BLaER1 (cell line): ENCODE measurements at regions not wholly inside any gene's neighbourhood (a gene's known extent, or its start where the extent isn't known, plus 50 kb on each side); places are given as distances from the start of the nearest gene placed in this dataset.

Source experiments
- H3K27ac ChIP-seq: shearing (Covaris generic); formaldehyde crosslinking; 2 replicates; pipeline ENCODE4 v1.8.1; 2022
- H3K27me3 ChIP-seq: shearing (Covaris generic); formaldehyde crosslinking; 2 replicates; pipeline ENCODE4 v1.8.1; 2022
- H3K36me3 ChIP-seq: shearing (Covaris generic); formaldehyde crosslinking; 2 replicates; pipeline ENCODE4 v1.8.1; 2022
- H3K4me1 ChIP-seq: shearing (Covaris generic); formaldehyde crosslinking; 2 replicates; pipeline ENCODE4 v1.8.1; 2022
- H3K4me2 ChIP-seq: shearing (Covaris generic); formaldehyde crosslinking; 2 replicates; pipeline ENCODE4 v1.8.1; 2022
- H3K4me3 ChIP-seq: shearing (Covaris generic); formaldehyde crosslinking; 2 replicates; pipeline ENCODE4 v1.8.1; 2022
- H3K9ac ChIP-seq: shearing (Covaris generic); formaldehyde crosslinking; 2 replicates; pipeline ENCODE4 v1.8.1; 2022
- H3K9me3 ChIP-seq: shearing (Covaris generic); formaldehyde crosslinking; 2 replicates; pipeline ENCODE4 v1.8.1; 2022
- H4K20me1 ChIP-seq: shearing (Covaris generic); formaldehyde crosslinking; 2 replicates; pipeline ENCODE4 v1.8.1; 2022
- Cebpa-rat ChIP-seq: shearing (Covaris generic); IDR thresholded peaks from 2 replicates; pipeline ENCODE4 v1.8.1; 2022

DNA sequence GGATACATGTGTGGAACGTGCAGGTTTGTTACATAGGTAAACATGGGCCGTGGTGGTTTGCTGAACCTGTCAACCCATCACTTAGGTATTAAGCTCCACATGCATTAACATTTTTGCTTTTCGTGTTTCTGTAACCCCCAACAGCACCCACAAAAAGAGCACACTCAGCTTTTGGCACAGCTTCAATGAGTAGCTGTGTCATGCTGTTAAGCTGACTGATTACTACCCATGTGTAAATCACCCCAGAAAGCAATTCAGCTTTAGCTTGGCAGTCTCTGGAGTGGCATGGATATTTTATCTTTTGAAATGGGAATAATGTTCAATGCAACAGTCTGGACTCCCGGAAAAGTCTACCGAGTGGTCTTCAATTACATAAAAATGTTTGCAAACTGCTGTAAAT, 734.3 kb downstream of the STIM2 start:
- H3K4me1 ChIP-seq = no peaks in the 10 kb centered on the region
- H3K9me3 ChIP-seq = no peaks in the 10 kb centered on the region
- H3K4me3 ChIP-seq = no peak overlapping the region
- H3K27me3 ChIP-seq = no peaks in the 10 kb centered on the region
- no peak overlapping the region for H3K9ac ChIP-seq
- H3K27ac ChIP-seq = no peak overlapping the region
- H3K36me3 ChIP-seq = no peaks in the 10 kb centered on the region
- no peak for TF ChIP-seq Cebpa-rat
- no peaks in the 10 kb centered on the region for H4K20me1 ChIP-seq
- H3K4me2 ChIP-seq = no peak overlapping the region

DNA sequence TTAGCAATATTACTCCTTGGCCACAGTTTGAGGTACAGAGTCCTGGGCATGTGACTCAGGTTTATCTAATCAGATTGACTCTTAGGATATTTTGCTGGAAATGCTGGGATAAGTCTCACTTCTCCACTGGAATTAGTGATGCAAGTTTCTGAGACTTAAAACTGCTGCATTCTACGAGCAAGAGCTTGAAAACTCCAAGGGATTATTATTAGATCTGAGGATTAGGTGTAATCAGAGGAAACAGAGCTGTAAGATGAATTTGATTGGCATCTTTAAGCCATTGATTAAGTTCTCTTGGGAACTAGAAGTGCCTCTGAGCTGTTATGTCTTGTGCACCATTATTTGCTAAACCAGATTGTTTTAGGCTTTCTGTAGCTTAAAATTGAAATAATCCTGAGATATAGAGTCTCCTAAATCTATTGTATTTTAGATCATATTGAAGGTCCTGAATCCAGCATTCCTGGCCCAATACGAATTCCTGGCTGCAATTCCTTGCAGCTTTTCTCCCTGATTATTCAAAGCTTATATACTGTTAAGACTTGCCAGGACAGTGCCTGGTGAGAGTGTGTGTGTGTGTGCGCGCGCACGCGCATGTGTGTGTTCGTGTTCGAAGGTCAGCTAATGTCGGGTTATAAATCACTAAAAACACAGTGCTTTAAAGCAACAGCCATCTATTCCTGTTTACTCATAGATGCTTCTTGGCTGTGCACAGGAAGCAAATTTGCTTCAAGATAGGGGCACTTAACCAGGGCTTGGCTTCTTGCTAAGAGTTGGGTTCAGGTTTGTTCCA, 735.1 kb downstream of the STIM2 start:
- Histone ChIP-seq H3K4me1 (no peaks in the 10 kb centered on the region), H3K4me3 (no peak overlapping the region), H4K20me1 (no peaks in the 10 kb centered on the region), H3K36me3 (no peaks in the 10 kb centered on the region), H3K4me2 (no peak overlapping the region), H3K9me3 (no peaks in the 10 kb centered on the region), H3K27ac (no peak overlapping the region), H3K9ac (no peak overlapping the region), H3K27me3 (no peaks in the 10 kb centered on the region)
- TF ChIP-seq Cebpa-rat = no peak

DNA sequence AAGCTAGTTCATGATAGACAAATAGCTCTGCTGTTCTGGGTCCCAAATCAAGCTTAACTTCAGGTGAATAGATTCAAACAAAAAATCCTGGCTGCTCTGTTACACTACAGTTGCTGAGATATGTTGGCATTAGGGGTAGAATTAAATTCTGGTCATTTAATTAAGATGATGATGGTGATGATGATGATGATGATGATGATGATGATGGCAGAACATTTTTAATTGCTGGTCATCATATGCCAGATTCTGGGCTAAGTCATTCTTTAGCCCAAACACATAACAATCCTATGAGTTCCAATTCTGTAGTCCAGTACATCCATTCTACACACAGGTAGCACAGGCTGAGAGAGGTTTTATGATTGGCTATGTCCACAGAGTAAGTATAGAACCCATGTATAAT, 741.5 kb downstream of the STIM2 start:
- Histone ChIP-seq H3K4me3 (no peak overlapping the region), H3K27me3 (no peaks in the 10 kb centered on the region), H3K9ac (no peak overlapping the region), H4K20me1 (no peaks in the 10 kb centered on the region), H3K36me3 (no peaks in the 10 kb centered on the region), H3K4me2 (no peak overlapping the region), H3K4me1 (no peaks in the 10 kb centered on the region), H3K27ac (no peak overlapping the region), H3K9me3 (no peaks in the 10 kb centered on the region)
- no peak for TF ChIP-seq Cebpa-rat

DNA sequence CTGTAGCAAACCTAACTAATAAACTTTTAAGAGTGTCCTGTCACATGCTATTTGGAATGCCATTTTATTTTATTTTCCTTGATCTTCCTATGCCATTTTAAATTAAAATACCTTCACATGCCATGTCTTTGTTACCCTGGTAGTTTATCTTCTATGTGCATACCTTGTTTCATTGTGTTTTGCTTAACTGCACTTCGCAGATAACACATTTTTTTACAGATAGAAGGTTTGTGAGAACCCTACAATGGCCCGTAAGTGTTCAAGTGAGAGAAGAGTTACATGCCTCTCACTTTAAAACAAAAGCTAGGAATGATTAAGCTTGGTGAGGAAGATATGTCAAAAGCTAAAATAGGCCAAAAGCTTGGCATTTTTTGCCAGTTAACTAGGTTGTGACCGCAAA, 744.1 kb downstream of the STIM2 start:
- H3K9me3 ChIP-seq = no peaks in the 10 kb centered on the region
- H3K9ac ChIP-seq = no peak overlapping the region
- no peaks in the 10 kb centered on the region for H3K27me3 ChIP-seq
- no peak overlapping the region for H3K4me3 ChIP-seq
- no peaks in the 10 kb centered on the region for H3K4me1 ChIP-seq
- H3K4me2 ChIP-seq = no peak overlapping the region
- no peaks in the 10 kb centered on the region for H4K20me1 ChIP-seq
- no peaks in the 10 kb centered on the region for H3K36me3 ChIP-seq
- no peak overlapping the region for H3K27ac ChIP-seq
- TF ChIP-seq Cebpa-rat = no peak

DNA sequence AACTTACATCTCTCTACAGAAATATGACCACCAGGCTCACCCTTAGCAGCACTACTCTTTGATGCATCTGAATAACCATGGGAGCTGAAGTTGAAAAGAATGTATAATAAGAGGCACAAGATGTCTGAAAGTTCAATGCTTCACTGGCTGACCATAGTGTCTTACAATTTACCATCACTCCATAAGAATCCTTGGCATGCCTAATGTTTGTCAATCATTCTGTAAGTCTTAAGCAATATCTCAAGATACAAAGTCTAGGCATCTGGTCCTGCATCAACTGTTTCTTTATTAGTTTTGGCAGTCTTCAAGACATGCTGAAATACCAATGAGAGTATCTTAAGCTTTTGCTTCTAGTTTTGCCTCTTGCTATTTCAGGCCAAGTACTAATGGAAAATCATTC, 755.5 kb downstream of the STIM2 start:
- no peak overlapping the region for H3K4me2 ChIP-seq
- H3K27ac ChIP-seq = no peak overlapping the region
- H3K4me1 ChIP-seq = no peaks in the 10 kb centered on the region
- H3K27me3 ChIP-seq = no peaks in the 10 kb centered on the region
- H3K9ac ChIP-seq = no peak overlapping the region
- no peaks in the 10 kb centered on the region for H3K36me3 ChIP-seq
- H3K4me3 ChIP-seq = no peak overlapping the region
- H3K9me3 ChIP-seq = no peaks in the 10 kb centered on the region
- H4K20me1 ChIP-seq = no peaks in the 10 kb centered on the region
- no peak for TF ChIP-seq Cebpa-rat

DNA sequence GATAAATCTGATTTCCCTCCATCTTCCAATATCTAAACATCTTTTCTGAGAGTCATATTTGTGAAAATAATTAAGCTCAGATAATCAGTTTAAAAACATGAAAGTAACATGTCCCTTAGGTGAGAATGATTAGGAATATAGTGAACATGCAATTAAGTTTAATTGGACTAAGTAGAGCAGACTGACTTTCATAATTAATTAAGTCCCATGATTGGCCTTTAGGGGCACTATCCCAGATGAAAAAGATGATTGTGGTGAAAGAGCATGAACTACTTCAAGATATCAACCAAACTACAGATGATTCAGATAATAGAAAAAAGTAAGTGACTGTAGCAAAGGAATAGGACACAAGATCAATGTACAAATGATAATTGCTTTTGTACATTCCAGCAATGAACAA, 758.8 kb downstream of the STIM2 start:
- Histone ChIP-seq H3K27ac (no peak overlapping the region), H4K20me1 (no peaks in the 10 kb centered on the region), H3K27me3 (no peaks in the 10 kb centered on the region), H3K36me3 (no peaks in the 10 kb centered on the region), H3K4me2 (no peak overlapping the region), H3K4me1 (no peaks in the 10 kb centered on the region), H3K9ac (no peak overlapping the region), H3K4me3 (no peak overlapping the region), H3K9me3 (no peaks in the 10 kb centered on the region)
- no peak for TF ChIP-seq Cebpa-rat

DNA sequence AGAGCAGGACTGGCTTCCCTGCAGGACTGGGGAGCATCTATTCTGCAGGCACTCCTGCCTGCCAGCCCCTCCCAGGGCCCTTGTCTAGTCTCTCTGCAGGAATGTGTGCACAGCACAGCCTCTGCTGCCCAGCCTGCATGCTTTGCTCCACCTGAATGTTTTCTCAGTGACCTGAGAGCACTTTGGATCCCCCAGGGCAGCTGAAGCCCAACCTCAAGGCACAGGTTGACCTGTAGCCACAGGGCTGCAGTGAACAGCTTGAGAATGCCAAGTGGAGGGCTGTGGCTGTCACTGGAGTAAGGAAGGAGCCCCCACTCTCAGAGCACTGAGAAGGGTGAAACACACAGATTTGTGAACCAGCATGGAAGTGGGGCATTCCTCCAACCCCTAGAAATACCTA, 760.2 kb downstream of the STIM2 start:
- Histone ChIP-seq H3K4me3 (no peak overlapping the region), H3K4me2 (no peak overlapping the region), H3K4me1 (no peaks in the 10 kb centered on the region), H3K9me3 (no peaks in the 10 kb centered on the region), H3K27ac (no peak overlapping the region), H3K36me3 (no peaks in the 10 kb centered on the region), H4K20me1 (no peaks in the 10 kb centered on the region), H3K27me3 (no peaks in the 10 kb centered on the region), H3K9ac (no peak overlapping the region)
- no peak for TF ChIP-seq Cebpa-rat

DNA sequence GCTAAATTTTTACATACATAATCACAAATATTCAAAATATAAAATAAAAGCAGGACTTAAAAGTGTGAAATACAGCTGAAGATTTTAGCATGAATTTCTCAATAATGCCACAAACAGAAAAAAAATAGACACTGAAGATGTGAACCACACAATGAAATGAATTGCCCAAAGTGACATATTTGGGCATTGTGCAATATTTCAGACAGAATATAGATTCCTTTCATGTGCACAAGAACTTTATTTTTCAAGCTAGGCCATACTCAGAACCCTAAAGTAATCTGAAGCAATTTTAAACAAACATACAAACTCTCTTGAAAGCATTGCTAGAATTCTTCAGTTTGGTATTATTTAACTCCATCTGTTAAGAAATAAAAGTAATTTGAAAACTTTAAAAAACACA, 764.1 kb downstream of the STIM2 start:
- H3K27me3 ChIP-seq = no peaks in the 10 kb centered on the region
- no peak overlapping the region for H3K9ac ChIP-seq
- H3K4me1 ChIP-seq = no peaks in the 10 kb centered on the region
- no peak for TF ChIP-seq Cebpa-rat
- no peak overlapping the region for H3K4me2 ChIP-seq
- H3K36me3 ChIP-seq = no peaks in the 10 kb centered on the region
- no peaks in the 10 kb centered on the region for H3K9me3 ChIP-seq
- H3K4me3 ChIP-seq = no peak overlapping the region
- no peak overlapping the region for H3K27ac ChIP-seq
- H4K20me1 ChIP-seq = no peaks in the 10 kb centered on the region

DNA sequence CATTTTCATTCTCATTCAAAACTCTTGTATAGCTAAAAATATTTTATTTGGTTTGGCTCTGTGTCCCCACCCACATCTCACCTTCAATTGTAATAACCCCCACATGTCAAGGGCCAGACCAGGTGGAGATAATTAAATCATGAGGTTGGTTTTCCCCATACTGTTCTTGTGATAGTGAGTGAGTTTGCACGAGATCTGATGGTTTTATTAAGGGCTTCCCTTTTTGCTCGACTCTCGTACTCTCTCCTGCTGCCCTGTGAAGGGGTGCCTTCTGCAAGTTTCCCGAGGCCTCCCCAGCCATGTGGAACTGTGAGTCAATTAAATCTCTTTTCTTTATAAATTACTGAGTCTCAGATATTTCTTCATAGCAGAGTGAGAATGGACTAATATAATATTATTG, 768.0 kb downstream of the STIM2 start:
- Histone ChIP-seq H3K4me2 (no peak overlapping the region), H3K9me3 (no peaks in the 10 kb centered on the region), H4K20me1 (no peaks in the 10 kb centered on the region), H3K27me3 (no peaks in the 10 kb centered on the region), H3K27ac (no peak overlapping the region), H3K4me3 (no peak overlapping the region), H3K4me1 (no peaks in the 10 kb centered on the region), H3K36me3 (no peaks in the 10 kb centered on the region), H3K9ac (no peak overlapping the region)
- no peak for TF ChIP-seq Cebpa-rat

DNA sequence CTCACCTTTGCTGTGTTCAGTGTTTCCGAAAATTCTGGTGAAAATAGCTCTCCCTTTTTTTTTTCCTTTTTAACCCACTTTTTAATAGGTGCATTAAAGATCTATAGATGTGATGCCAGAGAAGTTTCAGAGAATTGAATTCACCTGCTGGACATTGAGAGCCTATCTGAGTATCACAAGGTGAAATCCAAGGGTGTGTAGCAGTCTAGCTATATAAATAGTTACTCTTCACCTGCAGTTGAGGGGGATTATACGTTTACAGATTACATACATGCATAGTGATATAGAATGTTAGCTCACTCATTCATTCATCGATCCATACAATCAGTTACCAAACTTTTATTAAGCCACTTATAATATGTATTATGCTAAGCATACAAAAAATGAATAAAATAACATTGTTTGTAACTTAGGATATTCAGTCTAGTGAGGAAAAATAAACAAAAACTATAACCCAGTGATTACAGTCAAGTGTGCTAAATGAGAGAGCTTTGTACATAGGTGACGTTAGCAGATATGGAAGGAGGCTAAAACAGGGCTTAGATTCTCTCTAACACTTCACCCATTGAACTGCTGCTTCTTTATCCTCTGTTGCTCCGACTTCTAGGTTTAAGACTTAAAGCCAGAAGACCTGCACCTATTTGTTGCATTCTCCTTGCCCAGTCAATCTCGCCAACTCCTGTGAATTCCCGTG, 769.0 kb downstream of the STIM2 start:
- H3K4me2 ChIP-seq = no peak overlapping the region
- no peak for TF ChIP-seq Cebpa-rat
- H3K9ac ChIP-seq = no peak overlapping the region
- H4K20me1 ChIP-seq = no peaks in the 10 kb centered on the region
- H3K9me3 ChIP-seq = no peaks in the 10 kb centered on the region
- H3K36me3 ChIP-seq = no peaks in the 10 kb centered on the region
- no peak overlapping the region for H3K27ac ChIP-seq
- no peaks in the 10 kb centered on the region for H3K4me1 ChIP-seq
- H3K27me3 ChIP-seq = no peaks in the 10 kb centered on the region
- no peak overlapping the region for H3K4me3 ChIP-seq
